HepG2 (cell line): ENCODE measurements at regions not wholly inside any gene's neighbourhood (a gene's known extent, or its start where the extent isn't known, plus 50 kb on each side); places are given as distances from the start of the nearest gene placed in this dataset.

Source experiments
- ATAC-seq: fragments of 200-7000 bp; cut with Tn5 transposase; 3 replicates; pipeline ENCODE4 v1.9.1; 2020; ENCODE audit warnings: mild to moderate bottlenecking, moderate library complexity
- BruUV-seq: library from RNA; stranded (reverse); fragments of 400-500 nt; replicated peaks from 2 replicates; lab custom pipeline; 2021; lab: Mats Ljungman, UMichigan
- CTCF ChIA-PET: fragments of 300-600 bp; formaldehyde crosslinking; extraction: SDS; loops from one replicate; lab custom pipeline; 2021; ENCODE audit warnings: low total read pairs, inconsistent platforms, low intra/inter-chr PET ratio; lab: Yijun Ruan, JAX
- POLR2A ChIA-PET: fragments of 350-600 bp; sonication (Branson Sonifier 250); formaldehyde crosslinking; loops from one replicate; lab custom pipeline; 2020; ENCODE audit warnings: antibody characterized with exemption, inconsistent platforms; lab: Yijun Ruan, JAX
- DNase-seq: peaks from one replicate; pipeline ENCODE4 v3.0.0-alpha.2; 2015; ENCODE audit warnings: low spot score
- FAIRE-seq: peaks from 3 replicates; lab custom pipeline; 2011; peaks lifted over from hg19 to GRCh38; lab: Jason Lieb, UNC
- H2AFZ ChIP-seq: one replicate; pipeline ENCODE4 v1.6.1; 2011; ENCODE audit warnings: low read length, inconsistent platforms
- H3K27ac ChIP-seq: fragments of 300-600 bp; 3 replicates; pipeline ENCODE4 v1.8.0; 2011; ENCODE audit warnings: mixed run types, mild to moderate bottlenecking, mixed read lengths, low read length, inconsistent platforms; ENCODE audit not compliant: insufficient read depth; ENCODE audit errors: extremely low read length
- H3K27me3 ChIP-seq, 2 experiments: fragments of 200-600 bp in 1 of 2; 2 replicates in 1 of 2; 3 replicates in 1 of 2; pipeline versions ENCODE4 v1.6.0 to v1.8.0; 2011; ENCODE audit warnings: low read length in 2 of 2, mild to moderate bottlenecking in 2 of 2, moderate library complexity in 2 of 2, inconsistent platforms in 1 of 2; ENCODE audit not compliant: insufficient read depth in 2 of 2, control insufficient read depth in 1 of 2
- H3K36me3 ChIP-seq, 2 experiments: fragments of 200-600 bp in 1 of 2; replicated peaks in 1 of 2; 2 replicates in 1 of 2; 3 replicates in 1 of 2; pipeline versions ENCODE4 v1.5.1 to v1.8.0; 2011; ENCODE audit warnings: low read length in 2 of 2, inconsistent platforms in 1 of 2; ENCODE audit not compliant: insufficient read depth in 2 of 2, control insufficient read depth in 1 of 2
- H3K4me1 ChIP-seq: 2 replicates; pipeline ENCODE4 v1.5.1; 2012; ENCODE audit warnings: low read length, inconsistent platforms; ENCODE audit not compliant: insufficient read depth
- H3K4me2 ChIP-seq: 2 replicates; pipeline ENCODE4 v1.6.0; 2011; ENCODE audit warnings: low read depth, low read length, inconsistent platforms
- H3K4me3 ChIP-seq, 3 experiments: fragments of 200-600 bp in 1 of 3; sonication (generic), shearing (Covaris generic) in 1 of 3; replicated peaks in 1 of 3; 2 replicates each; pipeline ENCODE4 v1.5.1; 2011 to 2016; ENCODE audit warnings: low read length in 3 of 3, inconsistent platforms in 2 of 3, low read depth in 2 of 3, mild to moderate bottlenecking in 2 of 3, control low read depth in 1 of 3, mixed read lengths in 1 of 3; ENCODE audit not compliant: insufficient read depth in 1 of 3
- H3K79me2 ChIP-seq: one replicate; pipeline ENCODE4 v1.6.1; 2011; ENCODE audit warnings: low read length, inconsistent platforms; ENCODE audit not compliant: insufficient read depth
- H3K9ac ChIP-seq: 2 replicates; pipeline ENCODE4 v1.6.0; 2011; ENCODE audit warnings: mild to moderate bottlenecking, low read depth, low read length, inconsistent platforms; ENCODE audit not compliant: insufficient read depth
- H3K9me3 ChIP-seq: 2 replicates; pipeline ENCODE4 v1.5.1; 2012; ENCODE audit warnings: mild to moderate bottlenecking, low read length
- H4K20me1 ChIP-seq: 2 replicates; pipeline ENCODE4 v1.6.0; 2011; ENCODE audit warnings: inconsistent platforms, mild to moderate bottlenecking, low read length, moderate library complexity; ENCODE audit not compliant: insufficient read depth
- CBX2 ChIP-seq, 2 experiments: fragments of 200-600 bp in 1 of 2; sonication (generic); formaldehyde crosslinking in 1 of 2; IDR thresholded peaks; 2 replicates each; pipeline versions ENCODE4 v1.7.0 to v1.8.1; 2018 to 2022; ENCODE audit warnings: low read depth in 2 of 2, low read length in 1 of 2, mild to moderate bottlenecking in 1 of 2, missing genetic modification reagents in 1 of 2
- DDIT3 ChIP-seq: sonication (generic); formaldehyde crosslinking; IDR thresholded peaks from 2 replicates; pipeline ENCODE4 v1.4.0; 2020; ENCODE audit warnings: mild to moderate bottlenecking, missing genetic modification reagents
- ELK4 ChIP-seq: sonication (generic); formaldehyde crosslinking; IDR thresholded peaks from 2 replicates; pipeline ENCODE4 v1.9.0; 2021; ENCODE audit warnings: missing genetic modification reagents, borderline replicate concordance
- GLI4 ChIP-seq: sonication (generic); formaldehyde crosslinking; IDR thresholded peaks from 2 replicates; pipeline ENCODE4 v1.5.1; 2020; ENCODE audit warnings: missing genetic modification reagents, mild to moderate bottlenecking, moderate library complexity, borderline replicate concordance
- HOMEZ ChIP-seq: IDR thresholded peaks from 2 replicates; pipeline ENCODE4 v1.6.1; 2016; ENCODE audit warnings: low read depth
- MXD1 ChIP-seq: sonication (generic); formaldehyde crosslinking; IDR thresholded peaks from 2 replicates; pipeline ENCODE4 v1.4.0; 2020; ENCODE audit warnings: mild to moderate bottlenecking, missing genetic modification reagents
- SKI ChIP-seq: fragments of 450-650 bp; IDR thresholded peaks from one replicate; pipeline ENCODE4 v1.6.1; 2018; ENCODE audit warnings: mild to moderate bottlenecking; ENCODE audit not compliant: partially characterized antibody
- TBP ChIP-seq: sonication (generic); formaldehyde crosslinking; IDR thresholded peaks from 2 replicates; pipeline ENCODE4 v1.5.0; 2020; ENCODE audit warnings: missing genetic modification reagents
- TCF7 ChIP-seq: sonication (generic); IDR thresholded peaks from 2 replicates; pipeline ENCODE4 v1.6.1; 2016; ENCODE audit warnings: antibody characterized with exemption, low read depth
- TFE3 ChIP-seq: IDR thresholded peaks from 2 replicates; pipeline ENCODE4 v1.6.1; 2016
- ZNF333 ChIP-seq: sonication (generic); formaldehyde crosslinking; IDR thresholded peaks from 2 replicates; pipeline ENCODE4 v1.4.0; 2020; ENCODE audit warnings: mild to moderate bottlenecking, missing genetic modification reagents, borderline replicate concordance
- ZNF335 ChIP-seq: sonication (generic); formaldehyde crosslinking; IDR thresholded peaks from 2 replicates; pipeline ENCODE4 v1.4.0; 2020; ENCODE audit warnings: missing genetic modification reagents
- ZNF674 ChIP-seq: sonication (generic); formaldehyde crosslinking; IDR thresholded peaks from 2 replicates; pipeline ENCODE4 v1.5.0; 2020; ENCODE audit warnings: low read depth, mild to moderate bottlenecking, missing genetic modification reagents
- ZNF773 ChIP-seq: sonication (generic); formaldehyde crosslinking; IDR thresholded peaks from 2 replicates; pipeline ENCODE4 v1.4.0; 2020; ENCODE audit warnings: missing genetic modification reagents, borderline replicate concordance
- ZNF800 ChIP-seq: sonication (generic); formaldehyde crosslinking; IDR thresholded peaks from 2 replicates; pipeline ENCODE4 v1.4.0; 2020; ENCODE audit warnings: missing genetic modification reagents
- WGBS: methylation state at CpG from one replicate; pipeline ENCODE4 v1.1.6; 2017; ENCODE audit warnings: low lambda C conversion rate; 5-methylcytosine and 5-hydroxymethylcytosine counted together
- in situ Hi-C: cut with HindIII; loops from 2 replicates; pipeline ENCODE4 v1.10.0; 2017; ENCODE audit warnings: low pct_unique_long_range_greater_than_20kb; ENCODE audit not compliant: extremely low pct_ligation_motif_present
- intact Hi-C: fragments of 100-400 bp; cut with micrococcal nuclease; formaldehyde crosslinking; loops from one replicate; pipeline ENCODE4 v1.10.0; 2022; ENCODE audit not compliant: unreplicated experiment

- WGBS: 58% methylated on average over 20 of the region's 30 CpGs
- H3K9me3 ChIP-seq: no peaks in the 10 kb centered on the region
- no peak overlapping the region for H3K9ac ChIP-seq
- no peaks in the 10 kb centered on the region for H3K79me2 ChIP-seq
- ChIA-PET CTCF (no interaction called here), POLR2A (no interaction called here)
- in situ Hi-C loops: no loop called here
- H3K4me2 ChIP-seq: no peak overlapping the region
- no peak overlapping the region for H2AFZ ChIP-seq
- H3K4me1 ChIP-seq: no peaks in the 10 kb centered on the region
- no peaks in the 10 kb centered on the region for H3K36me3 ChIP-seq
- no TSS peak for BruUV-seq
- H3K4me3 ChIP-seq: no peak overlapping the region
- intact Hi-C loops: no loop called here
- TF ChIP-seq GLI4 (CRISPR knock-in tag): no peak
- no peak for TF ChIP-seq ZNF773 (CRISPR knock-in tag)
- no peak for TF ChIP-seq TCF7
- no peak for TF ChIP-seq MXD1 (CRISPR knock-in tag)
- no peak for TF ChIP-seq ZNF800
- TF ChIP-seq DDIT3 (CRISPR knock-in tag): no peak
- no peak for TF ChIP-seq HOMEZ (CRISPR knock-in tag)
- no peak for TF ChIP-seq SKI
- TF ChIP-seq ZNF674 (CRISPR knock-in tag): no peak
- no peak for TF ChIP-seq TBP
- TF ChIP-seq ELK4 (CRISPR knock-in tag): no peak
- no peak for TF ChIP-seq CBX2 (IDR thresholded peaks at IDR 0.05; ENCODE audit: low read depth, low read length)
- no peak for TF ChIP-seq CBX2 (CRISPR knock-in tag; IDR thresholded peaks at IDR 0.05; ENCODE audit: low read depth)
- no peak for TF ChIP-seq TFE3
- TF ChIP-seq ZNF333 (CRISPR knock-in tag): no peak
- no peak for TF ChIP-seq ZNF335 (CRISPR knock-in tag)
- FAIRE-seq (no peak), DNase-seq (no peak), ATAC-seq (no peak)
- H3K27ac ChIP-seq: no peak overlapping the region
- no peaks in the 10 kb centered on the region for H4K20me1 ChIP-seq
- H3K27me3 ChIP-seq: peaks cover 1 to 4% of the 10 kb centered on the region in 2 experiments; a peak in 2 of 5 replicates
These were observed 348.0 kb downstream of the TEX29 start for GRCh38 chr13:111668451-111668850.
